ENCODE measurements at regions not wholly inside any gene's neighbourhood (a gene's known extent, or its start where the extent isn't known, plus 50 kb on each side); places are given as distances from the start of the nearest gene placed in this dataset.

- H3K27me3 Mint-ChIP-seq (ENCODE audit: insufficient read depth, unreplicated experiment), result peaks cover 4% of the 10 kb centered on the region
- no peaks in the 10 kb centered on the region for H3K4me1 Mint-ChIP-seq (ENCODE audit: low read depth, unreplicated experiment)
- no peaks in the 10 kb centered on the region for H3K9me3 Mint-ChIP-seq (ENCODE audit: unreplicated experiment)
- no peak overlapping the region for H3K4me3 Mint-ChIP-seq (ENCODE audit: unreplicated experiment)
- no TSS peak for BruUV-seq (replicated peaks)
- Histone ChIP-seq H3K4me3 (ENCODE audit: low read depth, low read length) (no peak overlapping the region), H3K4me1 (no peaks in the 10 kb centered on the region), H3K36me3 (ENCODE audit: control insufficient read depth, insufficient read depth, low read length) (no peaks in the 10 kb centered on the region), H3K9me3 (no peaks in the 10 kb centered on the region), H3K27me3 (replicated peaks; ENCODE audit: control insufficient read depth, insufficient read depth, low read length) (no peaks in the 10 kb centered on the region)
- no peaks in the 10 kb centered on the region for H3K36me3 Mint-ChIP-seq (ENCODE audit: insufficient read depth, unreplicated experiment)
- intact Hi-C loops (cut with micrococcal nuclease; ENCODE audit: unreplicated experiment), result no loop called here
- ChIA-PET CTCF (no interaction called here), POLR2A (no interaction called here)
- DNase-seq, result no peak
- no peak for TF ChIP-seq CTCF (IDR thresholded peaks at IDR 0.05; ENCODE audit: insufficient read depth in 1 of 2, low read depth in 1 of 2, low read length in 1 of 2, severe bottlenecking in 1 of 2, unreplicated experiment in 1 of 2)
- no peak overlapping the region for H3K27ac Mint-ChIP-seq (ENCODE audit: unreplicated experiment)
Observed at GRCh38 chr10:105398202-105398601, 757.1 kb downstream of the SORCS3 start.

- Mint-ChIP-seq H3K36me3 (ENCODE audit: insufficient read depth, unreplicated experiment) (no peaks in the 10 kb centered on the region), H3K4me1 (ENCODE audit: low read depth, unreplicated experiment) (no peaks in the 10 kb centered on the region), H3K9me3 (ENCODE audit: unreplicated experiment) (no peaks in the 10 kb centered on the region), H3K27ac (ENCODE audit: unreplicated experiment) (no peak overlapping the region), H3K27me3 (ENCODE audit: insufficient read depth, unreplicated experiment) (no peaks in the 10 kb centered on the region), H3K4me3 (ENCODE audit: unreplicated experiment) (no peak overlapping the region)
- ChIA-PET POLR2A (no interaction called here), CTCF (no interaction called here)
- no peaks in the 10 kb centered on the region for H3K9me3 ChIP-seq
- H3K36me3 ChIP-seq (ENCODE audit: control insufficient read depth, insufficient read depth, low read length), result no peaks in the 10 kb centered on the region
- H3K27me3 ChIP-seq (replicated peaks; ENCODE audit: control insufficient read depth, insufficient read depth, low read length), result no peaks in the 10 kb centered on the region
- H3K4me1 ChIP-seq, result no peaks in the 10 kb centered on the region
- no peak for DNase-seq
- no TSS peak for BruUV-seq (replicated peaks)
- intact Hi-C loops (cut with micrococcal nuclease; ENCODE audit: unreplicated experiment), result no loop called here
- TF ChIP-seq CTCF (IDR thresholded peaks at IDR 0.05; ENCODE audit: insufficient read depth in 1 of 2, low read depth in 1 of 2, low read length in 1 of 2, severe bottlenecking in 1 of 2, unreplicated experiment in 1 of 2), result no peak
- H3K4me3 ChIP-seq (ENCODE audit: low read depth, low read length), result no peak overlapping the region
Observed at GRCh38 chr10:105391670-105392351, 750.7 kb downstream of the SORCS3 start.

GRCh38 chr10:105387971-105388370 lies 746.9 kb downstream of the SORCS3 start:
- Histone ChIP-seq H3K9me3 (no peaks in the 10 kb centered on the region), H3K4me1 (no peaks in the 10 kb centered on the region), H3K27me3 (replicated peaks; ENCODE audit: control insufficient read depth, insufficient read depth, low read length) (no peaks in the 10 kb centered on the region), H3K36me3 (ENCODE audit: control insufficient read depth, insufficient read depth, low read length) (no peaks in the 10 kb centered on the region), H3K4me3 (ENCODE audit: low read depth, low read length) (no peak overlapping the region)
- intact Hi-C loops (cut with micrococcal nuclease; ENCODE audit: unreplicated experiment), result no loop called here
- no peaks in the 10 kb centered on the region for H3K4me1 Mint-ChIP-seq (ENCODE audit: low read depth, unreplicated experiment)
- POLR2A ChIA-PET, result no interaction called here
- BruUV-seq (replicated peaks), result no TSS peak
- no peaks in the 10 kb centered on the region for H3K27me3 Mint-ChIP-seq (ENCODE audit: insufficient read depth, unreplicated experiment)
- H3K27ac Mint-ChIP-seq (ENCODE audit: unreplicated experiment), result no peak overlapping the region
- no peak for TF ChIP-seq CTCF (IDR thresholded peaks at IDR 0.05; ENCODE audit: insufficient read depth in 1 of 2, low read depth in 1 of 2, low read length in 1 of 2, severe bottlenecking in 1 of 2, unreplicated experiment in 1 of 2)
- DNase-seq, result no peak
- H3K4me3 Mint-ChIP-seq (ENCODE audit: unreplicated experiment), result no peak overlapping the region
- CTCF ChIA-PET, result no interaction called here
- no peaks in the 10 kb centered on the region for H3K36me3 Mint-ChIP-seq (ENCODE audit: insufficient read depth, unreplicated experiment)
- H3K9me3 Mint-ChIP-seq (ENCODE audit: unreplicated experiment), result no peaks in the 10 kb centered on the region

All from Caco-2 (cell line).